ENCODE measurements at regions not wholly inside any gene's neighbourhood (a gene's known extent, or its start where the extent isn't known, plus 50 kb on each side); places are given as distances from the start of the nearest gene placed in this dataset.

GRCh38 chr7:47071866-47072265 is 510.0 kb downstream of the TNS3 start:
- no peak for TF ChIP-seq CTCF (IDR thresholded peaks at IDR 0.05 in 4 of 5, conservative IDR thresholded peaks at IDR 0.05 in 1 of 5)
- no peak for TF ChIP-seq POLR2A (IDR thresholded peaks at IDR 0.05)
